HG02943 (cell line): ENCODE measurements at regions not wholly inside any gene's neighbourhood (a gene's known extent, or its start where the extent isn't known, plus 50 kb on each side); places are given as distances from the start of the nearest gene placed in this dataset.
"Not testable (repeated sequence)": the region's sequence is repeated elsewhere in the genome, so short reads cannot be mapped to it uniquely, and the experiment has no call there.

ENCODE experiments used
- ATAC-seq: cut with Tn5 transposase; IDR thresholded peaks from one replicate; pipeline ENCODE4 v1.9.1; 2021; ENCODE audit warnings: mild to moderate bottlenecking, low read depth, moderate library complexity; ENCODE audit not compliant: unreplicated experiment

DNA sequence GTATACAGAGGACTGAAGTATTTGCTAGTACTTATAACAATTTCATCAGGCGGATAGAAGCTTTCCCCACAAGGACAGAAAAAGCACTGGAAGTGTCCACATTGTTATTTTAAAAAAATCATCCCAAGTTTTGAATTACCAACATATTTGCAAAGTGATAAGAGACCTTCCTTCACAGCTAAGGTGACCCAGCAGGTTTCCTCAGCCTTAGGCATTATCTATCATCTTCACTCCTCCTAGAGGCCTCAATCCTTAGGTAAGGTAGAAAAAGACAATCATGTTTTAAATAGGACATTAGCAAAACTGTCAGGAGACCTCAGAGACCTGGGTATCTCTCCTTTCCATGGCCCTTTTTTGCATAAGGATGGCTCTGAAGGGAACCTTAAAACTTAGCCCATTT is 72.5 kb upstream of the CHD6 start:
- ATAC-seq, result no peak

DNA sequence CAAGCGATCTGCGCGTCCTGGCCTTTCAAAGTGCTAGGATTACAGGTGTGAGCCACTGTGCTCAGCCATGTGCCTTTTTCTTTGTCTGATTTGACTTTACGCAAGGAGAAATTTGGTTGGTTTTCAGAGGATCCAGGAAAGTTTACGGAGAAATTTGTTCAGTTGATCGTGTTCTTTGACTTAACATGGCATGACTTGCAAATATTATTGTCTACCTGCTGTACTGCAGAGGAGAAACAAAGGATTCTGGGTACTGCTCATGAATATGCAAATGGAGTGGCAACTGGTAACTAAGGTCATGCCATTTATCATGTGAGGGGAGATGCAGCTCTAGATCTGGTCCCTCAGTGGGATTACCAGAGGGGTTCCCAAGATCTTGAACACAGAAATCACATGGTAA is 68.8 kb upstream of the CHD6 start:
- ATAC-seq, result no peak

DNA sequence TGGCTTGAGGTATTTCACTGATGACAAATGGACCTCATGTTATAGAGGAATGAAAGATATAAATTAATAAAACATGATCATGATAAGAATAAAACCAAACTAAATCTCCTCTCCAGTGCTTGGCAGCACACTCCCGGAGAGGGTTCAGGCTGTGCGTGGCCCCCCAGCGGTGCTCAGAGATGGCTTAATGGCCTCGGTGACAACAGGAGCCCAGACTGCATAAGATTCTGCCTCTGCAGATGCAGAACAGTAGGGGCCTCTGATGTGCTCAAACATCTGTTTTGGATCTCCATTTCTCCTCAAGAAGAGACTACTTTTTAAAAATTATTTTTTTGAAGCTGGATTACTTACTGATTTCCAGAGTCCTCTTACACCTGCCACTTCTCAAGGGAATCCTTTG is 67.0 kb upstream of the CHD6 start:
- ATAC-seq, result not testable (repeated sequence)

DNA sequence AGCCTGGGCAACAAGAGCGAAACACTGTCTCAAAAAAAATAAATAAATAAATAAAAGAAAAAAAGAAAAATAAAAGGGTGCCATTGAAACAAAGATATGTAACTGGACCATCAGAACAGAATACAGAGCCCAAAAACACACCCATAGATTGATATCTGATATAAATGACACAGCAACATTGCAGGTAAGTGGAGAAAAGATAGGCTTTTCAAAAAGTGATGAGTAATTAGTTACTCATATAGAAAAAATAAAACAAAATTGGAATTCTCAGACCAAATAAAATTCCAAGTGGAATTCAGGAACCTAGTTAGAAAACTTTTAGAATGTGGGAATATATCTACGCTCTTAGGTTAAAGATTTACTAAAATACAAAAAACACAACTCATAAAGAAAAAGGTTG is 60.6 kb upstream of the CHD6 start:
- no peak for ATAC-seq

DNA sequence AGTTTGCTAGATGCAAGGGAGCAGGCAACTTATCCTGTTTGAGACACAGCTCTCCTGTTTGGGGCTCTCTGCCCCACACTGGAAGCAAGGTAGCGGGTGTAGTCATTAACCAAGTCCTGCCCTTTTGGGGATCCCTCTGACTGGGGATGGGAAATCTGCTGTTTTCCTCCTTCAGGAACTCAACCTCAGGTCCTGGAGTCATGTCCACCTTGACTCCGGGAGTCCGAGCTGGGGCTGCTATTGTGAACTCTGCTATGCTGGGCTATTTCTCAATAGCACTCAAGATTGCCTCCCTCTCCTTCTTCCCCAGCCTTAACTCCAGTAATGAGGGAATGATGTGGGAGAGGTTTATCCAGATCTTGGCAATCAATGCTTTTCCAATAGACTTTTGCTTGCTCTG is 54.1 kb upstream of the CHD6 start:
- no peak for ATAC-seq

DNA sequence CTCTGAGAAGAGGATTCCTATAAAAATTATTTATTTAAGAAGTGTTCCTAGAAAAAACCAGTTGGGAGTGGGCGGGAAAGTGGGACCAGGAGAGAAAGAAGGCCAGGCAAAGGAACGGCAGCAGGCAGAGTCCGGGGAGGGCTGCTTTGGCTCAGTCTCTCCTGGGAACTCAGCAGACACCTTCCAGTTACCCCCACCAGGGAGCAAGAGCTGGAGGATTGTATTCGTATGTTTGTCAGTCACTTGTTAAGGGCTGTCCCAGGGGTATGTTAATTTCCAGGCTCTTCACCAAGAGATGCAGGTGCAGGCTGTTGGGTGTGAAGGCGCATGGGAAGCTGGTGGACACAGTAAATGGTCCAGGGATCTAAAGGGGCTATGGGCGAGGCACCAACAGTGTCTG is 53.0 kb upstream of the CHD6 start:
- ATAC-seq, result no peak

DNA sequence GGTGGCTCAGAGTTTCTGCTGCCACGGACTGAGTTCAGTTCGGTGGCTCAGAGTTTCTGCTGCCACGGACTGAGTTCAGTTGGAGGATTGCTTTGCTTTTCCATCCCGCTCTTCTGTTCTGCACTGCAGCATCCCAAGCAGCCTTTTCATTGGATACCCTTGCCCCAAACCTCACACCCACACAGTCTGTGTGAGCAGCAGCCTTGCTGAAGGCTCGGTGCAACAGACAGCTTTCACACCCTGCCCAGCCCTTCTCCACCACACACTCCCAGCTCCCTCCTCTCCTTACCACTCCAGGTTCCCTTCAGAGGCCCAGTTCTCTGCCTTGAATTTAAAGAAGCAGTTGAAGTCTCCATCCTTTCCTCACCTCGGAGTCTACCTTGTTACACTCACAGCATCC is 52.5 kb upstream of the CHD6 start:
- no peak for ATAC-seq

DNA sequence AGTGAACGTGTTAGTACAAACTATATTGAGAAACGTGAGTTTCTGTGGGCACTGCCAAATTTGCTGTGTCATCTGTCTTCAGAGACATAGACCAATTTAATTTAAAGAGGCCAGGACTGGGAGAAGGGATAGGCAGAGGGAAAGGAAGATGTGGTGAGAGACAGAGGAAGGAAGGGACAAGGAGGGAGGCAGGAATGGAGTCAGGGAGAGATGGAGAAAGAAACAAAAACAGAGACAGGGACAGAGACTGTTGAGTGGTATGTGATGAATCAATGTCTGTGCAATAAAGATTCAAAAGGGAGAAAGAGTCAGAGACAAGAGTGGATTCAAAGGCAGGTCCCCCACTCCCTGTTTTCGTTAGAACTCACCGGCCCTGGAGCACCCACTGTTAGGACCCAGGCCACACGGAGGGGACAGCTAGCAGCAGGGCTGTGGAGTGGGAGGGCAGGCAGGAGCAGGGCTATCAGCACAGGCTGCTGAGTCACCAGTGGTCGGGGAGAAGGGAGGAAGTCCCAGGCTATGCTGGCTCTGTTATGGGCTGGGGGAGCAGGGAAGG is 51.6 kb upstream of the CHD6 start:
- ATAC-seq, result no peak

DNA sequence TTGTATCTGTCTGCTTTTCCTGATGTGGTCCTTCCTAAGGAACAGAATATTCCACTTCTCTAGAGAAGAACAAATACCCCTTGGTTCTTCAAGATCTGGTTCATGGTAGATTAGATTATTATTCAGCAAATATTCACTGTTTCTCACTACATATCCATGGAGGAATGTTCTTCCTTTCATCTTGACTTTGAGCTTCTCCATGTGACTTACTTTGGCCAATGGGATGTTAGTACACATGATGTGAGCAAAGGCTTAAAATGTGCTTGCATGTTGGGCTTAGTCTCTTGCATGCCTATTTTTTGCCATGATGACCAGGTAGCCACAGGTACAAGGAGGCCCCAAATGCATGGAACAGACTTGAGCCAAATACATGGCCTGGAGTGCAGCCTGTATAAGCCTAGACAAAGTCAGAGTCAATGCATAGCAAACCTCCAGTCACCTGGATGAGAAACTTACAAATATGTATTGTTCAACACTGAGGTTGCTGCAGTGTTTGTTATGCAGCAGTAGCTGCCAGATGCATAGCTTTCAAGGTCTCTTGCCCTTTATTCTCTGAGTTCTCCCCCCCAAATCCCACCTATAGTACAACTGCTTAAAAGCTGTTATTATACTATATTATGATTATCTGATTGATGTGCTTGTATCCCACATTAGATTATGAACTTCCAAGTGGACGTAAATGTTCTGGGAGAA is 50.0 kb upstream of the CHD6 start:
- no peak for ATAC-seq
